ENCODE measurements at regions not wholly inside any gene's neighbourhood (a gene's known extent, or its start where the extent isn't known, plus 50 kb on each side); places are given as distances from the start of the nearest gene placed in this dataset.

DNA sequence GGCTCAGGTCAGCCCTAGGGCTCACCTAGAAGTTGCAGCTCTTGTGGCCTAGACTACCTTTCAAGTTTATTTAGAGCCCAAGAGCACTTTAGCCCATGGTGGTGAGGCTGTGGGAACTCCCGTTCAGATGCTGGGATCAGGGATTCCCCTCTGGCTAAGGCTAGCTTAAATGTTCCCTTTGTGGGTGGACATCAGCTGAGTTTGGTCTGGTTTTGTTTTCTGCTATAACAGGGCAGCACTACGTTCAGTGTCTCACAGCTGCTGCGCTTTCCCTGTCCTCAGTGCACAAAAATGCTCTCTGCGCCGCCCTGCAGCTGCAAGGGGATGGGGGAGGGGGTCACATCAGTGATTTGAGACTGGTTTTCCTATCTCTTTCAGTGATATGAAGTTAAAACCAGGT, 170.5 kb upstream of the KCNJ3 start:
- H2BK120ac ChIP-seq (ENCODE audit: low read depth, low read length): no peak overlapping the region
- intact Hi-C loops (cut with micrococcal nuclease): no loop called here
- no peak overlapping the region for H4K5ac ChIP-seq (ENCODE audit: low read depth, low read length)

More for the DNA sequence above, 170.5 kb upstream of the KCNJ3 start:
- in situ Hi-C loops (cut with MboI; ENCODE audit: low sequenced_read_pairs) (no loop called here), dilution Hi-C loops (cut with HindIII; ENCODE audit: low sequenced_read_pairs, unreplicated experiment) (no loop called here)
- Histone ChIP-seq H3K23ac (ENCODE audit: low read depth, low read length) (no peak overlapping the region), H2AK5ac (ENCODE audit: low read depth, low read length) (no peak overlapping the region), H3K79me1 (ENCODE audit: low read depth in 1 of 2, low read length in 2 of 2) (no peaks in the 10 kb centered on the region), H3K4ac (ENCODE audit: low read depth, low read length) (no peak overlapping the region), H3K36me3 (ENCODE audit: control insufficient read depth, insufficient read depth, low read length) (no peaks in the 10 kb centered on the region), H2BK5ac (ENCODE audit: low read depth, low read length, poor library complexity, severe bottlenecking) (no peak overlapping the region), H2AK9ac (replicated peaks; ENCODE audit: low read depth, low read length, poor library complexity) (no peak overlapping the region), H3K4me1 (ENCODE audit: control insufficient read depth, insufficient read depth, low read length) (no peaks in the 10 kb centered on the region), H2BK20ac (ENCODE audit: low read depth, low read length) (no peak overlapping the region), H3K9me3 (ENCODE audit: control insufficient read depth, insufficient read depth, low read length) (peaks cover 9% of the 10 kb centered on the region), H3K56ac (ENCODE audit: extremely low read depth, insufficient read depth, low read length) (no peak overlapping the region), H3K4me3 (ENCODE audit: insufficient read depth, low read depth, low read length) (no peak overlapping the region), H3K18ac (ENCODE audit: low read depth, low read length) (no peak overlapping the region), H3K27me3 (ENCODE audit: control insufficient read depth, insufficient read depth, low read length) (no peaks in the 10 kb centered on the region), H3K14ac (replicated peaks; ENCODE audit: low read depth, low read length) (no peak overlapping the region), H2AFZ (replicated peaks; ENCODE audit: low read length, poor library complexity) (no peak overlapping the region), H4K8ac (ENCODE audit: low read depth in 2 of 2, low read length in 2 of 2) (no peak overlapping the region), H3K4me2 (ENCODE audit: low read depth, low read length) (no peak overlapping the region), H4K20me1 (ENCODE audit: insufficient read depth, low read length) (no peaks in the 10 kb centered on the region), H2BK15ac (ENCODE audit: low read depth, low read length) (no peak overlapping the region), H4K91ac (ENCODE audit: insufficient read depth, low read depth, low read length) (no peak overlapping the region), H3K9me1 (ENCODE audit: insufficient read depth, low read length) (no peaks in the 10 kb centered on the region), H3K27ac (ENCODE audit: insufficient read depth, low read length) (no peak overlapping the region), H3K9ac (ENCODE audit: low read depth, low read length) (no peak overlapping the region)
- ChIA-PET CTCF (no interaction called here), POLR2A (ENCODE audit: unreplicated experiment) (no interaction called here)
- TF ChIP-seq SMC3 (IDR thresholded peaks at IDR 0.05; ENCODE audit: low read depth, low read length) (no peak), CEBPB (IDR thresholded peaks at IDR 0.05; ENCODE audit: low read depth, low read length) (no peak), MXI1 (IDR thresholded peaks at IDR 0.05; ENCODE audit: borderline replicate concordance, low read depth, low read length) (no peak), MAZ (IDR thresholded peaks at IDR 0.05; ENCODE audit: borderline replicate concordance, low read depth, low read length) (no peak), RCOR1 (IDR thresholded peaks at IDR 0.05; ENCODE audit: insufficient replicate concordance, low read length) (no peak), RFX5 (IDR thresholded peaks at IDR 0.05; ENCODE audit: low read depth, low read length) (no peak), POLR2A (IDR thresholded peaks at IDR 0.05; ENCODE audit: low read depth, low read length) (no peak), RAD21 (IDR thresholded peaks at IDR 0.05; ENCODE audit: low read length) (no peak), NFE2L2 (IDR thresholded peaks at IDR 0.05; ENCODE audit: low read depth, low read length) (no peak), MAFK (IDR thresholded peaks at IDR 0.05; ENCODE audit: low read depth, low read length) (no peak), BHLHE40 (IDR thresholded peaks at IDR 0.05; ENCODE audit: low read depth, low read length) (no peak), FOS (IDR thresholded peaks at IDR 0.05; ENCODE audit: low read depth, low read length) (no peak), CHD1 (IDR thresholded peaks at IDR 0.05; ENCODE audit: low read depth, low read length) (no peak)
- TF ChIP-seq, protein P1, sequence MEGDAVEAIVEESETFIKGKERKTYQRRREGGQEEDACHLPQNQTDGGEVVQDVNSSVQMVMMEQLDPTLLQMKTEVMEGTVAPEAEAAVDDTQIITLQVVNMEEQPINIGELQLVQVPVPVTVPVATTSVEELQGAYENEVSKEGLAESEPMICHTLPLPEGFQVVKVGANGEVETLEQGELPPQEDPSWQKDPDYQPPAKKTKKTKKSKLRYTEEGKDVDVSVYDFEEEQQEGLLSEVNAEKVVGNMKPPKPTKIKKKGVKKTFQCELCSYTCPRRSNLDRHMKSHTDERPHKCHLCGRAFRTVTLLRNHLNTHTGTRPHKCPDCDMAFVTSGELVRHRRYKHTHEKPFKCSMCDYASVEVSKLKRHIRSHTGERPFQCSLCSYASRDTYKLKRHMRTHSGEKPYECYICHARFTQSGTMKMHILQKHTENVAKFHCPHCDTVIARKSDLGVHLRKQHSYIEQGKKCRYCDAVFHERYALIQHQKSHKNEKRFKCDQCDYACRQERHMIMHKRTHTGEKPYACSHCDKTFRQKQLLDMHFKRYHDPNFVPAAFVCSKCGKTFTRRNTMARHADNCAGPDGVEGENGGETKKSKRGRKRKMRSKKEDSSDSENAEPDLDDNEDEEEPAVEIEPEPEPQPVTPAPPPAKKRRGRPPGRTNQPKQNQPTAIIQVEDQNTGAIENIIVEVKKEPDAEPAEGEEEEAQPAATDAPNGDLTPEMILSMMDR (conservative IDR thresholded peaks at IDR 0.05; ENCODE audit: low read depth, low read length): no peak
- TF ChIP-seq, protein P2, sequence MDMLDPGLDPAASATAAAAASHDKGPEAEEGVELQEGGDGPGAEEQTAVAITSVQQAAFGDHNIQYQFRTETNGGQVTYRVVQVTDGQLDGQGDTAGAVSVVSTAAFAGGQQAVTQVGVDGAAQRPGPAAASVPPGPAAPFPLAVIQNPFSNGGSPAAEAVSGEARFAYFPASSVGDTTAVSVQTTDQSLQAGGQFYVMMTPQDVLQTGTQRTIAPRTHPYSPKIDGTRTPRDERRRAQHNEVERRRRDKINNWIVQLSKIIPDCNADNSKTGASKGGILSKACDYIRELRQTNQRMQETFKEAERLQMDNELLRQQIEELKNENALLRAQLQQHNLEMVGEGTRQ (IDR thresholded peaks at IDR 0.05; ENCODE audit: low read depth, low read length): no peak
- TF ChIP-seq, protein P3, sequence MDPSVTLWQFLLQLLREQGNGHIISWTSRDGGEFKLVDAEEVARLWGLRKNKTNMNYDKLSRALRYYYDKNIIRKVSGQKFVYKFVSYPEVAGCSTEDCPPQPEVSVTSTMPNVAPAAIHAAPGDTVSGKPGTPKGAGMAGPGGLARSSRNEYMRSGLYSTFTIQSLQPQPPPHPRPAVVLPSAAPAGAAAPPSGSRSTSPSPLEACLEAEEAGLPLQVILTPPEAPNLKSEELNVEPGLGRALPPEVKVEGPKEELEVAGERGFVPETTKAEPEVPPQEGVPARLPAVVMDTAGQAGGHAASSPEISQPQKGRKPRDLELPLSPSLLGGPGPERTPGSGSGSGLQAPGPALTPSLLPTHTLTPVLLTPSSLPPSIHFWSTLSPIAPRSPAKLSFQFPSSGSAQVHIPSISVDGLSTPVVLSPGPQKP (IDR thresholded peaks at IDR 0.05; ENCODE audit: borderline replicate concordance, low read depth, low read length): no peak
- DNase-seq (no peak), ATAC-seq (ENCODE audit: low read depth) (no peak)
- 10% methylated on average over 2 of the region's 5 CpGs; no CpG with 5 or more reads in 1 of the 2 experiments for WGBS, 2 experiments (ENCODE audit: extremely low coverage in 2 of 2, insufficient read length in 1 of 2)
- no TSS peak for BruUV-seq (replicated peaks)
